OCI-LY3 (cell line): ENCODE measurements at regions not wholly inside any gene's neighbourhood (a gene's known extent, or its start where the extent isn't known, plus 50 kb on each side); places are given as distances from the start of the nearest gene placed in this dataset.

Source experiments
- H2AFZ ChIP-seq: fragments of 200-600, 300-600 bp; shearing (Covaris generic); 2 replicates; pipeline ENCODE4 v1.6.0; 2014; ENCODE audit warnings: antibody characterized with exemption, low read depth, low read length
- H3K27ac ChIP-seq: fragments of 200-600, 300-600 bp; sonication (generic); 2 replicates; pipeline ENCODE4 v1.5.1; 2014; ENCODE audit warnings: mild to moderate bottlenecking, low read length, moderate library complexity, mixed read lengths
- H3K27me3 ChIP-seq: fragments of 200-600, 300-600 bp; sonication (generic); 2 replicates; pipeline ENCODE4 v1.6.1; 2014; ENCODE audit warnings: low read depth, low read length, mixed read lengths
- H3K36me3 ChIP-seq: fragments of 200-600, 300-600 bp; sonication (generic); replicated peaks from 2 replicates; pipeline ENCODE3; 2014; ENCODE audit warnings: low read depth, low read length, mixed read lengths
- H3K4me1 ChIP-seq: fragments of 300-600, 200-600 bp; sonication (generic); 2 replicates; pipeline ENCODE4 v1.6.1; 2014; ENCODE audit warnings: low read length, mixed read lengths
- H3K4me2 ChIP-seq: fragments of 200-600, 300-600 bp; sonication (generic); 2 replicates; pipeline ENCODE4 v1.6.1; 2014; ENCODE audit warnings: low read length, mixed read lengths
- H3K4me3 ChIP-seq: fragments of 300-600, 200-600 bp; sonication (generic); 2 replicates; pipeline ENCODE4 v1.5.1; 2014; ENCODE audit warnings: antibody characterized with exemption, mild to moderate bottlenecking, low read length, moderate library complexity
- H3K79me2 ChIP-seq: fragments of 300-600, 200-600 bp; shearing (Covaris generic); 2 replicates; pipeline ENCODE4 v1.6.1; 2014; ENCODE audit warnings: mild to moderate bottlenecking, low read length, mixed read lengths
- H3K9ac ChIP-seq: fragments of 300-600, 200-600 bp; shearing (Covaris generic); 2 replicates; pipeline ENCODE4 v1.6.0; 2014; ENCODE audit warnings: mild to moderate bottlenecking, low read length, moderate library complexity
- H3K9me3 ChIP-seq: fragments of 200-600, 300-600 bp; shearing (Covaris generic); 2 replicates; pipeline ENCODE4 v1.6.1; 2014; ENCODE audit warnings: low read length, mixed read lengths; ENCODE audit not compliant: insufficient read depth
- H4K20me1 ChIP-seq: fragments of 200-600, 300-600 bp; sonication (generic); 2 replicates; pipeline ENCODE4 v1.6.1; 2016; ENCODE audit warnings: low read length, mixed read lengths; ENCODE audit not compliant: insufficient read depth
- CTCF ChIP-seq: fragments of 200-600, 300-600 bp; sonication (generic); IDR thresholded peaks from 2 replicates; pipeline ENCODE4 v1.5.1; 2014; ENCODE audit warnings: antibody characterized with exemption, low read length, low read depth
- EZH2phosphoT487 ChIP-seq: fragments of 200-600 bp; shearing (Covaris generic); IDR thresholded peaks from 2 replicates; pipeline ENCODE4 v1.6.1; 2018; ENCODE audit warnings: antibody characterized with exemption, mixed run types, low read depth

- Histone ChIP-seq H3K79me2 (no peaks in the 10 kb centered on the region), H3K4me2 (no peak overlapping the region), H3K36me3 (no peaks in the 10 kb centered on the region), H3K4me3 (no peak overlapping the region), H3K27ac (no peak overlapping the region), H4K20me1 (no peaks in the 10 kb centered on the region), H3K27me3 (peaks cover 19% of the 10 kb centered on the region), H3K4me1 (no peaks in the 10 kb centered on the region), H2AFZ (no peak overlapping the region), H3K9ac (no peak overlapping the region), H3K9me3 (no peaks in the 10 kb centered on the region)
- TF ChIP-seq EZH2phosphoT487 (no peak), CTCF (no peak)
Measured at GRCh38 chr2:119073213-119073612, 85.3 kb downstream of the C1QL2 start.

GRCh38 chr2:119071476-119071875, 87.1 kb downstream of the C1QL2 start:
- TF ChIP-seq EZH2phosphoT487 = no peak
- H4K20me1 ChIP-seq = no peaks in the 10 kb centered on the region
- H3K36me3 ChIP-seq = no peaks in the 10 kb centered on the region
- H3K4me3 ChIP-seq = no peak overlapping the region
- H3K9me3 ChIP-seq = no peaks in the 10 kb centered on the region
- H3K27me3 ChIP-seq = peaks cover 17% of the 10 kb centered on the region
- H3K4me2 ChIP-seq = no peak overlapping the region
- H3K27ac ChIP-seq = no peak overlapping the region
- no peak overlapping the region for H3K9ac ChIP-seq
- no peaks in the 10 kb centered on the region for H3K4me1 ChIP-seq
- no peaks in the 10 kb centered on the region for H3K79me2 ChIP-seq
- H2AFZ ChIP-seq = no peak overlapping the region

GRCh38 chr2:119069781-119070180, 88.8 kb downstream of the C1QL2 start:
- H3K27ac ChIP-seq = no peak overlapping the region
- no peak overlapping the region for H2AFZ ChIP-seq
- H3K4me3 ChIP-seq = no peak overlapping the region
- no peak for TF ChIP-seq EZH2phosphoT487
- TF ChIP-seq CTCF = no peak
- no peaks in the 10 kb centered on the region for H3K9me3 ChIP-seq
- H4K20me1 ChIP-seq = no peaks in the 10 kb centered on the region
- no peaks in the 10 kb centered on the region for H3K4me1 ChIP-seq
- no peaks in the 10 kb centered on the region for H3K79me2 ChIP-seq
- H3K27me3 ChIP-seq = peaks cover 17% of the 10 kb centered on the region
- H3K4me2 ChIP-seq = no peak overlapping the region
- H3K36me3 ChIP-seq = no peaks in the 10 kb centered on the region
- H3K9ac ChIP-seq = no peak overlapping the region

- Histone ChIP-seq H3K27me3 (peaks cover 21% of the 10 kb centered on the region), H3K79me2 (no peaks in the 10 kb centered on the region), H3K9ac (no peak overlapping the region), H3K4me2 (no peak overlapping the region), H3K4me3 (no peak overlapping the region), H3K9me3 (no peaks in the 10 kb centered on the region), H3K27ac (no peak overlapping the region), H2AFZ (no peak overlapping the region), H3K4me1 (no peaks in the 10 kb centered on the region), H3K36me3 (no peaks in the 10 kb centered on the region), H4K20me1 (no peaks in the 10 kb centered on the region)
- TF ChIP-seq EZH2phosphoT487 = no peak
- no peak for TF ChIP-seq CTCF
Measured at GRCh38 chr2:119068154-119068725, 90.3 kb downstream of the C1QL2 start.
